ENCODE measurements at regions not wholly inside any gene's neighbourhood (a gene's known extent, or its start where the extent isn't known, plus 50 kb on each side); places are given as distances from the start of the nearest gene placed in this dataset.

DNA sequence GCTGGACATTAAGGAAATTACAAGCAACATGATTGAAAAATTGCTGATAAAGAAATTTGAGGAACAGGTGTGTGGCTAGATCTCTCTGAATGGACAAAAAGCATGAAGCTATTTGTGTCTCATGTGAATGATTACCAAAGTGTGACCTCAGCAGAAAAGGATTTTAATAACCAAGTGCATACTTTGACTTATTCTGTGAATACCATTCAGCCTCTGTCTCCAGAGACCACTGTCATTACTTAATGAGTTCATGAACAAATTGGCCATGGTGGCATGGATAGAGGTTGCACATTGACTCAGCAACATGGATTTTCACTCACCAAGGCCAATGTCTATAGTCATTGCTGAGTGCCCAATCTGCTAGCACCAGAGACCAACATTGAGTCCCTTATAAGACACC is 874.6 kb upstream of the POT1 start:
- no peak for DNase-seq (ENCODE audit: low spot score in 2 of 2)
- intact Hi-C loops (cut with DNase I; ENCODE audit: low total_unique reads), result no loop called here
- H3K4me3 ChIP-seq (ENCODE audit: low read depth, poor library complexity, severe bottlenecking), result no peak overlapping the region
- TF ChIP-seq POLR2A (IDR thresholded peaks at IDR 0.05), result no peak
- no peak for TF ChIP-seq CTCF (IDR thresholded peaks at IDR 0.05)

GRCh38 chr7:125780153-125780552 is 850.5 kb upstream of the POT1 start:
- no peak overlapping the region for H3K4me3 ChIP-seq (ENCODE audit: low read depth, poor library complexity, severe bottlenecking)
- 72% methylated on average over 1 of the region's 1 CpG for WGBS, 2 donors
- DNase-seq (ENCODE audit: low spot score in 2 of 2), result no peak
- no peak for TF ChIP-seq CTCF (IDR thresholded peaks at IDR 0.05)
- TF ChIP-seq POLR2A (IDR thresholded peaks at IDR 0.05), result no peak
- intact Hi-C loops (cut with DNase I; ENCODE audit: low total_unique reads), result no loop called here

DNA sequence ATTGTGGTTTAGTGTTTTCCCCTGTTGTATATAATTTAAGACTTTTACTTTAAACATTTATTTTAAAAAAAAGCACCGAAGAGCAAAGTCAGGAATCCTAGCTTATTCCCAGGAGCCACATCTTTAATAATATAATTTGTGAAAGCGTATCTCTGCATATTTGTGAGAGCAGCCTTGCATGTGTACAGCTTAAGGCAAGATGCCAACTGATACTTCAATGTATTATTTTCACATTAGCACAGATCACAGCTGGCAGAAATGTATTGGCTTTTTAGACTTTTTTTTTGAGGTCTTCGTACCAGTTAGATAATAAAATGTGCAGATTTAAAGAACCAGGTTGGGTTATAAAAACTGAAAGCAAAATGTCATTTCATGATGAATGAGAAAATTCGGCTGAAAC is 845.7 kb upstream of the POT1 start:
- WGBS, 2 donors, result 25 to 27% methylated on average over 4 of the region's 4 CpGs
- H3K4me3 ChIP-seq (ENCODE audit: low read depth, poor library complexity, severe bottlenecking), result no peak overlapping the region
- intact Hi-C loops (cut with DNase I; ENCODE audit: low total_unique reads), result no loop called here
- no peak for DNase-seq (ENCODE audit: low spot score in 2 of 2)
- no peak for TF ChIP-seq CTCF (IDR thresholded peaks at IDR 0.05)
- TF ChIP-seq POLR2A (IDR thresholded peaks at IDR 0.05), result no peak

DNA sequence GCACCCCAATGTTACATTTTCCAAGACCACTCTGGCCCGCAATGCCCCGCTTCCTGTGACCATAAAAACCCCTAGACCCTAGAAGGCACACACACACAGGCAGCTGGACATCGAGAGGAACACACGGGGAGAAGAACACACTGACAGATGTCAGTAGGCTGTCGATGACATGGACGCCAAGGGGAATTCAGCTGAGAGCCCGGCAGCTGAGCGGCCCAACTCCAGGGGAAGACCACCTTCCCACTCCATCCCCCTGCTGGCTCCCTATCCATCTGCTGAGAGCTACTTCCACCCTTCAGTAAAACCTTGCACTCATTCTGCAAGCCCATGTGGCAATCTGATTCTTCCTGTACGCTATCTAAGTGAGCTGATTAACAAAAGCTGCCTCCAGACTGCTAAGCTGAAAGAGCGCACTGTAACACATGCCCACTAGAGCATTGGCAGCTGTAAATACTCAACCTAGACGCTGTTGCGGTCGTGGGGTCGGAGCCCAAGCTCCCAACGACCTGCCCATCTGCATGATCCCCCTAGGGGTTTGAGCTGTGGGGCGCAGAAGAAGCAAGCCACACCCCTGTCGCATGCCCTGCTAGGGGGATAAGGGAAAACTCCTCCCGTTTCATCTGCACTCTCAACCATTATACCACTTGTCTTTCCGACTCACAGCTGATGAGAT is 843.6 kb upstream of the POT1 start:
- no peak overlapping the region for H3K4me3 ChIP-seq (ENCODE audit: low read depth, poor library complexity, severe bottlenecking)
- 67 to 78% methylated on average over 19 of the region's 19 CpGs for WGBS, 2 donors
- DNase-seq (ENCODE audit: low spot score in 2 of 2), result no peak
- TF ChIP-seq POLR2A (IDR thresholded peaks at IDR 0.05) (no peak), CTCF (IDR thresholded peaks at IDR 0.05) (no peak)
- intact Hi-C loops (cut with DNase I; ENCODE audit: low total_unique reads), result no loop called here

- intact Hi-C loops (cut with DNase I; ENCODE audit: low total_unique reads), result no loop called here
- TF ChIP-seq CTCF (IDR thresholded peaks at IDR 0.05) (no peak), POLR2A (IDR thresholded peaks at IDR 0.05) (no peak)
- H3K4me3 ChIP-seq (ENCODE audit: low read depth, poor library complexity, severe bottlenecking), result no peak overlapping the region
- no peak for DNase-seq (ENCODE audit: low spot score in 2 of 2)
Observed at GRCh38 chr7:125747966-125748365, 818.3 kb upstream of the POT1 start.

DNA sequence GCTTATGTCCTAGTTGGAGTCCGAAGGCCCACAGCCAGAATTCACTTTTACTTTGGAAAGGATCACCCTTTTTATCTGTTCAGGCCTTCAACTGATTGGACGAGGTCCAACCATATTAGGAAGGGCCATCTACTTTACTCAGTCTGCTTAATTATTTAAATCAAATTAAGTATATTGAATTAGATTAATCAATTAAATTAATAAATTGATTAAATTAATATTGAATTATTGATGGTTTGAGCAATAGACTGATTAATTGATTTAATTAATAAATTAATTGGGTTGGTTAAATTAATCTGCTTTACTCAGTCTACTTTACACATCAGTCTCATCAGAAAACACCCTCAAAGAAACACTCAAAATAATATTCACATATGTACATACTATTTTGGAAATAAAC is 816.9 kb upstream of the POT1 start:
- H3K4me3 ChIP-seq (ENCODE audit: low read depth, poor library complexity, severe bottlenecking), result no peak overlapping the region
- intact Hi-C loops (cut with DNase I; ENCODE audit: low total_unique reads), result no loop called here
- WGBS, 2 donors, result 72 to 78% methylated on average over 2 of the region's 2 CpGs
- TF ChIP-seq CTCF (IDR thresholded peaks at IDR 0.05), result no peak
- no peak for TF ChIP-seq POLR2A (IDR thresholded peaks at IDR 0.05)
- DNase-seq (ENCODE audit: low spot score in 2 of 2), result no peak
